GM18861 (cell line): ENCODE measurements at regions not wholly inside any gene's neighbourhood (a gene's known extent, or its start where the extent isn't known, plus 50 kb on each side); places are given as distances from the start of the nearest gene placed in this dataset.

Experiments used
- ATAC-seq: cut with Tn5 transposase; IDR thresholded peaks from one replicate; pipeline ENCODE4 v1.9.1; 2021; ENCODE audit not compliant: unreplicated experiment

DNA sequence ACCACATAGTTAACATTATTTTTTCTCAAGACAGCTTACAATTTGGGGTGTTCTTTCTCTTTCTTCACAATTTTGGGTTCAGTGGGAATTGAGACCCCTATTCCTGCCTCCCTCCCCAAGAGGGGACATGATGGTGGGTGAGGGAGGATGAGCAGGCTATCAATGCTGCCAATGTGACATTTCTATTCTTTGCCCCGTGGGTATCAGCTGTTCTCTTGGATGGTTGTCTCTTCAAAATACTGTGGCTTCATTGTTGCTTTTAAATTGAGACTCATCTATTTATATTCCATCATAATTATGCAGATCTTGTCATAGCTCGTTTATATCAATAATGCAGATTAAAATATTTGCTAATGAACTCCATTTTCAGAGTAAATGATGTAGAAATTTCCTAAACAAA is 56.5 kb upstream of the ANO4 start:
- no peak for ATAC-seq

DNA sequence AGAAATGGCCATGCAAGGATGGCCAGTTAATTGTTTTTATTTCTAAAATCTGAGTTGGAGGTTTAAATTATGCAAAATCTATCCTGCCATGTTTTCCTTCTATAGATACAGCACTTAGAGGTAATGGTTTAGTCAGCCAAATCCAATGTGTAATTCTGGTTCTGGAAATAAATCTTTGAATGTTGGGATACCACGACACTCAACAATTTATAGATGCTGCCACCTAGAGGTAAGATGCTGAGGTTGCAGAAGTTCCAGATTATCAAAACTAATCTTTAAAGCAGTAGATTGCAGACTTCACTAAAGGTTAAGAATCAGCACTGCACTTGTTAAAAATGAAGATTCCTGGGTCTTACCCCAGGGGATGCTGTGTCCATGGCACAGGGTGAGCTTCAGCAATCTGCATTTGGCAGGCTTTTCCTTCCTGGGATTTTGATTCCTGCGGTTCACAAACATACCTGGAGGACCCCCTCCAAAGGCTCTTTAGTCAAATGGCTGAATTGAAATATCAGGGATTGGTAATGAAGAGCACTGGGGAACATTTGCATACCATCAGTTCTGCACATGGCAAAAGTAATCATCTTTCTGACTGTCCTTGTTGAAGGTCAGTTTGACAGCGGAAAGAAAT is 53.4 kb upstream of the ANO4 start:
- no peak for ATAC-seq

- no peak for ATAC-seq
These were observed 51.5 kb upstream of the ANO4 start for GRCh38 chr12:100743060-100743459.
